ENCODE measurements at regions not wholly inside any gene's neighbourhood (a gene's known extent, or its start where the extent isn't known, plus 50 kb on each side); places are given as distances from the start of the nearest gene placed in this dataset.
"Not testable (repeated sequence)": the region's sequence is repeated elsewhere in the genome, so short reads cannot be mapped to it uniquely, and the experiment has no call there.

GRCh38 chr1:244271691-244272308 lies 179.9 kb downstream of the ADSS2 start:
- no peak for DNase-seq

- peak; percentile 59 for DNase-seq
These were observed 179.0 kb downstream of the ADSS2 start for GRCh38 chr1:244272471-244273261.

GRCh38 chr1:244273262-244273844 lies 178.4 kb downstream of the ADSS2 start:
- no peak for DNase-seq

GRCh38 chr1:244273845-244274619 lies 177.7 kb downstream of the ADSS2 start:
- DNase-seq: peak; percentile 2

- DNase-seq: no peak
These were observed 175.1 kb downstream of the ADSS2 start for GRCh38 chr1:244276646-244277045.

- no peak for DNase-seq
These were observed 171.5 kb downstream of the ADSS2 start for GRCh38 chr1:244280201-244280600.

- no peak for DNase-seq
These were observed 170.8 kb downstream of the ADSS2 start for GRCh38 chr1:244280859-244281258.

- DNase-seq: no peak
These were observed 167.9 kb downstream of the ADSS2 start for GRCh38 chr1:244283772-244284171.

- no peak for DNase-seq
These were observed 167.0 kb downstream of the ADSS2 start for GRCh38 chr1:244284641-244285156.

- DNase-seq: no peak
These were observed 165.4 kb downstream of the ADSS2 start for GRCh38 chr1:244286341-244286740.

- no peak for DNase-seq
These were observed 164.0 kb downstream of the ADSS2 start for GRCh38 chr1:244287726-244288125.

GRCh38 chr1:244288663-244289062 lies 163.0 kb downstream of the ADSS2 start:
- no peak for DNase-seq

- DNase-seq: peak; percentile 4
These were observed 161.5 kb downstream of the ADSS2 start for GRCh38 chr1:244289991-244290785.

- DNase-seq: no peak
These were observed 160.2 kb downstream of the ADSS2 start for GRCh38 chr1:244291236-244292201.

- DNase-seq: no peak
These were observed 157.0 kb downstream of the ADSS2 start for GRCh38 chr1:244294599-244295224.

- no peak for DNase-seq
These were observed 155.7 kb downstream of the ADSS2 start for GRCh38 chr1:244296003-244296402.

- DNase-seq: no peak
These were observed 155.3 kb downstream of the ADSS2 start for GRCh38 chr1:244296447-244296846.

GRCh38 chr1:244297087-244297486 lies 154.6 kb downstream of the ADSS2 start:
- DNase-seq: no peak

GRCh38 chr1:244297616-244298015 lies 154.1 kb downstream of the ADSS2 start:
- no peak for DNase-seq

GRCh38 chr1:244300029-244300375 lies 151.7 kb downstream of the ADSS2 start:
- DNase-seq: not testable (repeated sequence)

Data from NCI-H1105 treated with DMSO at 0.1 percent for 48 hours (cell line).